Neuronal stem cell (in vitro differentiated cells): ENCODE measurements at regions not wholly inside any gene's neighbourhood (a gene's known extent, or its start where the extent isn't known, plus 50 kb on each side); places are given as distances from the start of the nearest gene placed in this dataset.
A peak's percentile ranks its signal among the peaks of the same experiment; 100 is the strongest.

ENCODE experiments used
- DNase-seq: peaks from one replicate; pipeline ENCODE4 v3.0.0-alpha.2; 2013; ENCODE audit warnings: low spot score
- H2AFZ ChIP-seq: one replicate; pipeline ENCODE4 v1.6.1; 2013; ENCODE audit warnings: mild to moderate bottlenecking, low read length, inconsistent platforms
- H2AK5ac ChIP-seq: 2 replicates; pipeline ENCODE4 v1.6.1; 2013; ENCODE audit warnings: low read depth, mild to moderate bottlenecking, inconsistent platforms, low read length, moderate library complexity, mixed read lengths
- H2BK120ac ChIP-seq: 2 replicates; pipeline ENCODE4 v1.6.1; 2013; ENCODE audit warnings: low read depth, mild to moderate bottlenecking, inconsistent platforms, low read length, moderate library complexity, mixed read lengths
- H2BK12ac ChIP-seq: one replicate; pipeline ENCODE4 v1.6.1; 2013; ENCODE audit warnings: low read length, inconsistent platforms
- H2BK15ac ChIP-seq: 2 replicates; pipeline ENCODE4 v1.6.1; 2013; ENCODE audit warnings: mild to moderate bottlenecking, low read length, inconsistent platforms, mixed read lengths
- H2BK5ac ChIP-seq: one replicate; pipeline ENCODE4 v1.6.1; 2013; ENCODE audit warnings: inconsistent platforms, mild to moderate bottlenecking, low read length, moderate library complexity
- H3K14ac ChIP-seq: one replicate; pipeline ENCODE4 v1.6.1; 2013; ENCODE audit warnings: low read length, inconsistent platforms
- H3K18ac ChIP-seq: 2 replicates; pipeline ENCODE4 v1.6.1; 2013; ENCODE audit warnings: low read length, inconsistent platforms
- H3K23ac ChIP-seq: 2 replicates; pipeline ENCODE4 v1.6.1; 2013; ENCODE audit warnings: low read depth, mild to moderate bottlenecking, mixed read lengths, low read length, inconsistent platforms; ENCODE audit not compliant: poor library complexity
- H3K27ac ChIP-seq: replicated peaks from 3 replicates; pipeline ENCODE4 v1.5.1; 2013; ENCODE audit warnings: low read length, inconsistent platforms
- H3K27me3 ChIP-seq, 3 experiments: 2 replicates each; pipeline ENCODE4 v1.6.1; 2013; ENCODE audit warnings: low read length in 3 of 3, mild to moderate bottlenecking in 2 of 3, inconsistent platforms in 1 of 3, low read depth in 1 of 3, mixed read lengths in 1 of 3, moderate library complexity in 1 of 3; ENCODE audit not compliant: control insufficient read depth in 3 of 3, insufficient read depth in 3 of 3
- H3K36me3 ChIP-seq, 2 donors: replicated peaks in 1 of 2; 2 replicates each; pipeline ENCODE4 v1.6.1; 2013; ENCODE audit warnings: low read length in 2 of 2; ENCODE audit not compliant: control insufficient read depth in 2 of 2, insufficient read depth in 2 of 2
- H3K4ac ChIP-seq: 2 replicates; pipeline ENCODE4 v1.6.1; 2013; ENCODE audit warnings: inconsistent platforms, mild to moderate bottlenecking, low read length, moderate library complexity
- H3K4me1 ChIP-seq, 2 donors: 1 replicate in 1 of 2; 2 replicates in 1 of 2; pipeline ENCODE4 v1.6.1; 2013; ENCODE audit warnings: low read length in 2 of 2, low read depth in 1 of 2; ENCODE audit not compliant: control insufficient read depth in 2 of 2, insufficient read depth in 1 of 2
- H3K4me2 ChIP-seq: one replicate; pipeline ENCODE4 v1.6.1; 2013; ENCODE audit warnings: mild to moderate bottlenecking, low read length, inconsistent platforms; ENCODE audit not compliant: insufficient read depth, poor library complexity, severe bottlenecking
- H3K4me3 ChIP-seq, 2 donors: 2 replicates each; pipeline ENCODE4 v1.5.1; 2013; ENCODE audit warnings: low read length in 2 of 2, mild to moderate bottlenecking in 2 of 2, inconsistent platforms in 1 of 2, moderate library complexity in 1 of 2
- H3K79me1 ChIP-seq: one replicate; pipeline ENCODE4 v1.6.1; 2013; ENCODE audit warnings: low read depth, mild to moderate bottlenecking, inconsistent platforms, low read length, moderate library complexity
- H3K9ac ChIP-seq: one replicate; pipeline ENCODE4 v1.6.1; 2013; ENCODE audit warnings: mild to moderate bottlenecking, low read depth, low read length, inconsistent platforms; ENCODE audit not compliant: poor library complexity
- H3K9me3 ChIP-seq, 2 donors: replicated peaks in 1 of 2; 2 replicates each; pipeline versions ENCODE3 to v1.6.1; 2013; ENCODE audit warnings: low read length in 2 of 2, mild to moderate bottlenecking in 2 of 2, inconsistent platforms in 1 of 2, low read depth in 1 of 2, mixed read lengths in 1 of 2, moderate library complexity in 1 of 2; ENCODE audit not compliant: control insufficient read depth in 2 of 2, insufficient read depth in 1 of 2
- H4K8ac ChIP-seq: one replicate; pipeline ENCODE4 v1.6.1; 2013; ENCODE audit warnings: low read depth, mild to moderate bottlenecking, inconsistent platforms, low read length, moderate library complexity
- H4K91ac ChIP-seq: one replicate; pipeline ENCODE4 v1.6.1; 2013; ENCODE audit warnings: low read length, low read depth, mild to moderate bottlenecking, inconsistent platforms; ENCODE audit not compliant: poor library complexity
- WGBS, 2 donors: extraction: QIAGEN DNeasy Blood & Tissue Kit; methylation state at CpG; one replicate each; pipeline ENCODE4 v1.1.7; 2013; ENCODE audit warnings: missing lambda C conversion rate in 2 of 2, mixed read lengths in 1 of 2; ENCODE audit not compliant: insufficient read length in 2 of 2, insufficient replicate concordance in 1 of 2; ENCODE audit errors: extremely low coverage in 2 of 2; 5-methylcytosine and 5-hydroxymethylcytosine counted together

DNA sequence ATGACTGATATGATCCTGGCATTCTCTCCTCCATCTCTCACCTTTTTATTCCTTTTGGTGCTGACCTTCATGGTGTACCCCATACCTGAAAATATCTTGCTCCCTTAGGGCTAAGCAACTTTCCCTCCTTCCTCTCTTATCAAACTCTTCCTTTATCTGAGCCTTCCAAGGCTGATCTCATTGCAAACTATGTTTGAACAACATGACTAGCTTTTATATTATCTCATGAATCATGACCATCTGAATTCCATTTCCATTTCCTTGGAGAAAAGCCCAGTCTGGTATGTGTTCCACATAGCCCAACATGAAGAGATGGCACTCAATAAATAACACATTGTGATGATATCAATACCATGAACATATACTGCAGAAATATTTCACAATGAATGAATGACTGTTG lies 111.6 kb downstream of the TSPAN8 start:
- no peak overlapping the region for H3K9ac ChIP-seq
- no peak overlapping the region for H3K4me3 ChIP-seq
- H3K23ac ChIP-seq: no peak overlapping the region
- H3K18ac ChIP-seq: no peak overlapping the region
- no peak overlapping the region for H2BK12ac ChIP-seq
- no peak for DNase-seq
- H3K36me3 ChIP-seq: no peaks in the 10 kb centered on the region
- H3K79me1 ChIP-seq: no peaks in the 10 kb centered on the region
- no peak overlapping the region for H4K91ac ChIP-seq
- H2BK15ac ChIP-seq: no peak overlapping the region
- no peak overlapping the region for H3K4ac ChIP-seq
- H3K4me1 ChIP-seq: peaks cover 0 to 3% of the 10 kb centered on the region in 2 donors
- no peak overlapping the region for H2AFZ ChIP-seq
- H3K27ac ChIP-seq: no peak overlapping the region
- no peaks in the 10 kb centered on the region for H3K9me3 ChIP-seq
- H2AK5ac ChIP-seq: no peak overlapping the region
- H3K14ac ChIP-seq: no peak overlapping the region
- no peak overlapping the region for H3K4me2 ChIP-seq
- no peaks in the 10 kb centered on the region for H3K27me3 ChIP-seq
- no peak overlapping the region for H4K8ac ChIP-seq
- H2BK120ac ChIP-seq: no peak overlapping the region
- H2BK5ac ChIP-seq: no peak overlapping the region

DNA sequence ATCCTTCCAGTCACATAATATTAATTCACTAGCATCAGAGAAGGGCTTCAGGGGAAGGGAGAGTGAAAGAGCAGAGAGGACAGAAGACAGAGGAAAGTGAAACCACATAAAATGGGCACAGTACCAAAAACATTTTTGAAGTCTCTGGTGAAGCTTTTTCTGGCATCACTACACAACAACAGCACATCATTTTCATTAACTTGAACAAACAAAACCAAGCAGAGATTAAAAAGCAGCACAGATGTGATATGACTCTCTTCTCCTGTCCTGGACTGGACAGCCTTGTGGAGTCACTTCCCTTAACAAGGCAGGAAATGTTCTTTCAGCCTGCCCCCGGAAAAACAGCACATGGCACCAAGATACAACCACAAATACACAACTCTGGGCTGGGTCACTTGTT lies 112.0 kb downstream of the TSPAN8 start:
- Histone ChIP-seq H3K4ac (no peak overlapping the region), H3K79me1 (no peaks in the 10 kb centered on the region), H4K8ac (no peak overlapping the region), H2BK5ac (no peak overlapping the region), H3K9me3 (no peaks in the 10 kb centered on the region), H3K27ac (no peak overlapping the region), H3K23ac (no peak overlapping the region), H3K4me2 (no peak overlapping the region), H3K18ac (no peak overlapping the region), H3K4me3 (no peak overlapping the region), H2BK15ac (no peak overlapping the region), H3K4me1 (peaks cover 0 to 3% of the 10 kb centered on the region in 2 donors), H4K91ac (no peak overlapping the region), H2AK5ac (no peak overlapping the region), H2BK120ac (no peak overlapping the region), H3K9ac (no peak overlapping the region), H3K36me3 (no peaks in the 10 kb centered on the region), H3K14ac (no peak overlapping the region), H2AFZ (no peak overlapping the region), H2BK12ac (no peak overlapping the region), H3K27me3 (no peaks in the 10 kb centered on the region)
- no CpG with 5 or more reads among the region's 1 CpG for WGBS, 2 donors
- DNase-seq: no peak

DNA sequence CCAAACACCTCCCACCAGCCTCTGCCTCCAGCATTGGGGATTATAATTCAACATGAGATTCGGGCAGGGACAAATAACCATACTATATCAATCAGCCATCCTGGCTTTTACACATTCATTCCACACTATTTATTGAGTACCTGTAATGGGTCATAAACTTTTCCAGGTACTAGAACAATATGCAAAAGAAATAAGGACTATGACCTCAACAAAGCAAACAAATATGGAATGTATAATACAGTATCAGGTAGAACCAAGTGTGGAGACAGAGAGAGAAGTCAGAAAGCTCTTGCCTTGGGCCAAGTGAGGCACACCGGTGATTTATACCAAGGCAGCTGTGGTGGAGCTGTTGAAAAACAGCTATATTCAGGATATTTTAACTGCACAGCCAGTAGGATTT lies 116.3 kb downstream of the TSPAN8 start:
- Histone ChIP-seq H3K27ac (no peak overlapping the region), H3K9ac (no peak overlapping the region), H2BK5ac (no peak overlapping the region), H3K4me2 (no peak overlapping the region), H3K4ac (no peak overlapping the region), H2BK120ac (no peak overlapping the region), H3K36me3 (no peaks in the 10 kb centered on the region), H3K18ac (no peak overlapping the region), H2BK12ac (no peak overlapping the region), H2BK15ac (no peak overlapping the region), H3K27me3 (no peaks in the 10 kb centered on the region), H3K9me3 (no peaks in the 10 kb centered on the region), H3K79me1 (no peaks in the 10 kb centered on the region), H4K91ac (no peak overlapping the region), H3K4me3 (no peak overlapping the region), H2AK5ac (no peak overlapping the region), H4K8ac (no peak overlapping the region), H3K23ac (no peak overlapping the region), H3K4me1 (peaks cover 0 to 3% of the 10 kb centered on the region in 2 donors), H2AFZ (no peak overlapping the region), H3K14ac (no peak overlapping the region)
- WGBS, 2 donors: no CpG with 5 or more reads among the region's 2 CpGs
- DNase-seq: no peak

DNA sequence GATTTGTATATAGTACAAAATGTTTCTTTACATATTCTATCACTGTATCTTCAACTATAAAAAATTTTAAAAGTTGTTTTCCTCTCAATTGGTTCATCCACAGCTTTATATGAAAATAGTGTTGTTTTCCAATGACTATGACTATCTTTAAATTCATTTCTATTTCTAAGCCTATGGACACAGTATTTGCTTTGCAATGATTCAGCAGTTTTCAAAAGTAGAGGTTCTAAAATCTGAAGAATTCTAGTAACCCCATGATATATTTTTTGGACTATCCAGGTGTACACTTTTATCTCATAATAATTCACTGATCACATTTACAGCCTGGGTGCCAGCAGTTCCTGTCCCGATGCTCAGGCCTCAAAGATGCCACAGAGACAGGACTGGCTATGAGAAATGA lies 118.4 kb upstream of the PTPRR start:
- no peak overlapping the region for H3K9ac ChIP-seq
- no peak overlapping the region for H3K4me3 ChIP-seq
- H3K4me2 ChIP-seq: no peak overlapping the region
- no peak overlapping the region for H2BK120ac ChIP-seq
- H3K4ac ChIP-seq: no peak overlapping the region
- peak overlapping the region; percentile 8 for H3K18ac ChIP-seq
- no peaks in the 10 kb centered on the region for H3K4me1 ChIP-seq
- no CpG with 5 or more reads among the region's 1 CpG for WGBS, 2 donors
- H3K9me3 ChIP-seq: no peaks in the 10 kb centered on the region
- no peaks in the 10 kb centered on the region for H3K36me3 ChIP-seq
- no peaks in the 10 kb centered on the region for H3K27me3 ChIP-seq
- H3K27ac ChIP-seq: no peak overlapping the region
- H3K23ac ChIP-seq: no peak overlapping the region
- no peak overlapping the region for H2BK15ac ChIP-seq
- H3K79me1 ChIP-seq: no peaks in the 10 kb centered on the region
- no peak overlapping the region for H2AFZ ChIP-seq
- no peak overlapping the region for H2AK5ac ChIP-seq
- no peak overlapping the region for H2BK5ac ChIP-seq
- no peak overlapping the region for H2BK12ac ChIP-seq
- H4K8ac ChIP-seq: no peak overlapping the region
- no peak for DNase-seq
- H3K14ac ChIP-seq: no peak overlapping the region
- no peak overlapping the region for H4K91ac ChIP-seq
